VCaP (cell line): ENCODE measurements at regions not wholly inside any gene's neighbourhood (a gene's known extent, or its start where the extent isn't known, plus 50 kb on each side); places are given as distances from the start of the nearest gene placed in this dataset.
"Not testable (repeated sequence)": the region's sequence is repeated elsewhere in the genome, so short reads cannot be mapped to it uniquely, and the experiment has no call there.

ENCODE experiments used
- H3K27ac ChIP-seq: fragments of 450-650 bp; 2 replicates; pipeline ENCODE4 v1.5.1; 2017
- TF ChIP-seq, protein P1 (sequence below): fragments of 450-650 bp; conservative IDR thresholded peaks from 2 replicates; pipeline ENCODE4 v1.5.1; 2017; ENCODE audit warnings: mild to moderate bottlenecking, moderate library complexity

DNA sequence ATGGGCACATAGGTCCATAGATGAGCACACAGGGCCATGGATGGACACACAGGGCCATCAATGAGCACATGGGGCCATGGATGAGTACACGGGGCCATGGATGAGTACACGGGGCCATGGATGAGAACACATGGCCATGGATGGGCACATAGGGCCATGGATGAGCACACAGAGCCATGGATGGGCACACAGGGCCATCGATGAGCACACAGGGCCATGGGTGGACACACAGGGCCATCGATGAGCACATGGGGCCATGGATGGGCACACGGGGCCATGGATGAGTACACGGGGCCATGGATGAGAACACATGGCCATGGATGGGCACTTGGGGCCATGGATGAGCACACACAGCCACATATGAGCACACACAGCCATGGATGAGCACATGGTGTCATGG is 192.6 kb upstream of the HDAC4 start:
- TF ChIP-seq, protein P1, sequence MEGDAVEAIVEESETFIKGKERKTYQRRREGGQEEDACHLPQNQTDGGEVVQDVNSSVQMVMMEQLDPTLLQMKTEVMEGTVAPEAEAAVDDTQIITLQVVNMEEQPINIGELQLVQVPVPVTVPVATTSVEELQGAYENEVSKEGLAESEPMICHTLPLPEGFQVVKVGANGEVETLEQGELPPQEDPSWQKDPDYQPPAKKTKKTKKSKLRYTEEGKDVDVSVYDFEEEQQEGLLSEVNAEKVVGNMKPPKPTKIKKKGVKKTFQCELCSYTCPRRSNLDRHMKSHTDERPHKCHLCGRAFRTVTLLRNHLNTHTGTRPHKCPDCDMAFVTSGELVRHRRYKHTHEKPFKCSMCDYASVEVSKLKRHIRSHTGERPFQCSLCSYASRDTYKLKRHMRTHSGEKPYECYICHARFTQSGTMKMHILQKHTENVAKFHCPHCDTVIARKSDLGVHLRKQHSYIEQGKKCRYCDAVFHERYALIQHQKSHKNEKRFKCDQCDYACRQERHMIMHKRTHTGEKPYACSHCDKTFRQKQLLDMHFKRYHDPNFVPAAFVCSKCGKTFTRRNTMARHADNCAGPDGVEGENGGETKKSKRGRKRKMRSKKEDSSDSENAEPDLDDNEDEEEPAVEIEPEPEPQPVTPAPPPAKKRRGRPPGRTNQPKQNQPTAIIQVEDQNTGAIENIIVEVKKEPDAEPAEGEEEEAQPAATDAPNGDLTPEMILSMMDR, result no peak
- no peak overlapping the region for H3K27ac ChIP-seq

DNA sequence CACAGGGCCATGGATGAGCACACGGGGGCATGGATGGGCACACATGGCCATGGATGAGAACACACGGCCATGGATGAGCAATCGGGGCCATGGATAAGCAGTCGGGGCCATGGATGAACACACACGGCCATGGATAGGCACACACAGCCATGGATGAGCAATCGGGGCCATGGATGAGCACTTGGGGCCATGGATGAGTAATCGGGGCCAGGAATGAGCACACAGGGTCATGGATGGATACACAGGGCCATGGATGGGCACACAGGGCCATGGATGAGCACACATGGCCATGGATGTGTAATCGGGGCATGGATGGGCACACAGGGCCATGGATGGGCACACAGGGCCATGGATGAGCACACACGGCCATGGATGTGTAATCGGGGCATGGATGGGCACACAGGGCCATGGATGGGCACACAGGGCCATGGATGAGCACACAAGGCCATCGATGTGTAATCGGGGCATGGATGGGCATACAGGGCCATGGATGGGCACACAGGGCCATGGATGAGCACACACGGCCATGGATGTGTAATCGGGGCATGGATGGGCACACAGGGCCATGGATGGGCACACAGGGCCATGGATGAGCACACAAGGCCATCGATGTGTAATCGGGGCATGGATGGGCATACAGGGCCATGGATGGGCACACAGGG is 191.9 kb upstream of the HDAC4 start:
- H3K27ac ChIP-seq, result not testable (repeated sequence)

DNA sequence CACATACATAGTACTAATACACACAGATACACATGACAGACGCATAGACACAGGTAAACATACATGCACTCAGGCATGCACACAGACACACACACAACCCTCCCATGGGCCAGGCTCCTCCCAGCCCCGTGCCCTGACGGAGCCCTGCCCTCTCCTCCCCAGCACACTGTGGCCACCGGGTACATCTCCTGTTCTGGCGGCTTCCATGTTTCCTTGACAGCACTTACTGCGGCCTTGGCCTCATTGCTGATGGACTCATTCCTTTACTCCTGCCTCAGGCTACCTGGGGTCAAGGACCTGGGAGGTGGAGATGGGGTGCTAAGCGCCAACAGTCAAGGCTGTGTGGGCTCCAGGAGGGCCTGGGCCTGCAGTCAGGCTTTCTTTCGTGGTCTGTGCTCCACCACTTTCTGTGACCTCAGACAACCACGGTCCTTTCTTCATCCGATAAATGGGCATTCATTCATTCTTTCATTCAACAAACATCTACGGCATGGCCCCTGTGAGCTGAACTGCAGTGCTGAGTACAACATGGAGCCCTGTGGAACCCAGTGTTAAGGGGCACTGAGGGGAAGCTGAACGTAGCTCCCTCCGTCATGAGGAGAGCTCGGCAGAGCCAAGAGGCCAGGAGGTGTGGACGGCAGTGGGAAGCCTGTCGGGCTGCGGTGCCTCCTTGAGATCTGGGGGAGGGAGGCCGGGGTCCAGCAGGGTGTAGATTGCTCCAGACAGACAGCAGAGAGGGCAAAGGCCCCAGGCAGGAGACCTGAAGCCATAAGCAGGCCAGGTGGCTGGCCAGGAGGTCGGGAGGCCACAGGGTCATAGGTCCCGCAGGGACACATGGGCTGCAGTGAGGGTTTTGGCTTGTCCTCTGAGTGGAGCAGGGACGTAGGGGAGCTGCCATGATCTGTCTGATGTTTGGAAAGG is 190.4 kb upstream of the HDAC4 start:
- H3K27ac ChIP-seq, result no peak overlapping the region
- TF ChIP-seq, protein P1, result no peak

DNA sequence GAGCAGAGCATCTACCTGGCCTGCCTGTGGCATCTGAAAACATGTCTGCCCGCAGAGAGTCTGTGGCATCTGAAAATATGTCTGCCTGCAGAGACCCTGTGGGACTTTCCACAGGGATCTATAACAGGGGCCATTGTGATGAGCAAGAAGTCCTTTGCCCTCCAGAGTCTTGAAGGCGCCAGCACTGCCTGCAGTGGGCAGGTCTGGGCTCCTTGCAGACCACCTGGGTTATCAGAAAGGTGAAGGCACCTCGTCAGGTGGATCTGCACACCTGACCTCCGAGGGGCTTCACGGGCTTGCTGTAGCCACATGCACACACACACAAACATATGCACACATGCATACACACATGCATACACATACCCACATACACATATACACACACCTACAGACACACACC is 189.5 kb upstream of the HDAC4 start:
- TF ChIP-seq, protein P1, result no peak
- no peak overlapping the region for H3K27ac ChIP-seq

DNA sequence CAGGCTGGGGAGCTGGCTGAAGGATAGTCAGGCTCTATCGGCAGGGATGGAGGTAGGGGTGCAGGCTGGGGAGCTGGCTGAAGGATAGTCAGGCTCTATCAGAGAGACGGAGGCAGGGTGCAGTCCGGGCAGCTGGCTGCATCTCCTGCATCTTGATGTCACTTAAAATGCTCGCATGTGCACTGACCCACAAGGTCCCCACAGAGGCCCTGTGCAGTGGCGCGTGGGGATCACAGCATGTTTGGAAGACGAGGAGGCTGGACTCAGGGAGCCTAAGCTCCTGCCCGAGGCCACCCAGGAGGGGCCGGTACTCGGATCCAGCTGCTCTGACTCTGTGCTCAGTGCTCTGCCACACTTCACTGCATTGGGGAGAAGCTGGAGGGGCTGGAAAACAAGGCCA is 189.0 kb upstream of the HDAC4 start:
- TF ChIP-seq, protein P1, result no peak
- no peak overlapping the region for H3K27ac ChIP-seq

DNA sequence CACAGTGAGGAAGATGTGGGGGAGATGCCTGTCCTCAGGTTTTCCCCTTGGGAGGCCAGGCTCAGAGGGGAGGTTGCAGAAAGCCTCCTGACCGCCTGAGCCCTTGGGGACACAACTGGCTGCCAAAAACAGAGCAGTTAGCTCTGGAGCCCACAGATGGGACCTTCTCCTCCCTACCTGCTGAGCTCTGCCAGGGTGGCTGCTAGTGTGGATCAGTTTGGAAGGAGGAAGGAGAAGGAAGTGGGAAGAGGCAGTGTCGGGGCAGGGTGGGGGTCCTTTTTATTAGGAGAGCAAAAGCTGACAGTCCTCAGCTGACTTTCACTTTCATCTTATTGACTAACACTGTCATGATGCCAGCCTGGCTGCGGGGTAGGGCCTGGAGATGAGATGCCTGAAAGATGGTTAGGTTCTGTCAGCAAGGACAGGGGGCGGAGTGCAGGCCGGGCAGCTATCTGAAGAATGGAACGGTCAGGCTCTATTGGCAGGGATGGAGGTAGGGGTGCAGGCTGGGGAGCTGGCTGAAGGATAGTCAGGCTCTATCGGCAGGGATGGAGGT is 188.5 kb upstream of the HDAC4 start:
- H3K27ac ChIP-seq, result no peak overlapping the region
- TF ChIP-seq, protein P1, result no peak

DNA sequence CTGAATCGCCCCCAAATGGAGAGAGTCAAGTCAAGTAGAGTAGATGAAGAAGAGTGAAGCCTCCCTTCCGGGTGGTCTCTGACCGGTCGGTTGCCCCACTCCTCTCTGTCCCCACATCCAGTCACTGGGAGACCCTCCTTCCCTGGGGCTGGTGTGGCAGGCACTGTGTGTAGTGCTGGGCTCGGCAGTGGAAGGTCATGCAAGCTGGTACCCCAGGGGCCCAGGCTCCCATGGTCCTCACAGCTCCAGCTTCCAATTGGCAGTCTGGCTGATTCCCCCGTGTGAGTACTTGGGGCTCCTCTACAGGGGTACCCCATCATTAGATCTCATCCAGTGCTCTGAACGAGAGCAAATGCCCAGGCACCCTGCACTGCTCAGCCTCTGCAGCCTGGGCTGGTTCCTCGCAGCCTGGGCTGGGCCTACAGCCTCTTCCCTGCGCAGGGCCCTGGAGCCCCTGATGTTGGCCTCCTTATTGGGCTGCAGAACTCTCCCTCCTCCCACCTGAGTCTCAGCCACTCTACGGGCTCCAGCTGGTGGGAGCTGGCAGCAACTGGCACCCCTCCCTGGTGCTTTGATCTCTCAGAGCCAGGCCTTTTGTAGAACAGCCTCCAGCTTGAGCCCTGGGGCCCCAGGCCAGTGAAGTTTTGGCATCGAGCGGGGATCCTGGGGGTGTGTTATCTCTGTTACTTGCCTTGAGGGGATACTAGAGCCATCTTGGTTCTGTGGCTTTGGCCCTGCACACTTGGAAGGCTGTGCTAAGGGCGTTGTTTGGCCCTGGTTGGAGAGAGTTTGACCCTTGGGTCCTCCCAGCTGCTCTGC is 187.8 kb upstream of the HDAC4 start:
- no peak overlapping the region for H3K27ac ChIP-seq
- TF ChIP-seq, protein P1, result no peak
